Neuronal stem cell (in vitro differentiated cells): ENCODE measurements at regions not wholly inside any gene's neighbourhood (a gene's known extent, or its start where the extent isn't known, plus 50 kb on each side); places are given as distances from the start of the nearest gene placed in this dataset.
A peak's percentile ranks its signal among the peaks of the same experiment; 100 is the strongest.

ENCODE experiments used
- DNase-seq: peaks from one replicate; pipeline ENCODE4 v3.0.0-alpha.2; 2013; ENCODE audit warnings: low spot score
- H2AFZ ChIP-seq: one replicate; pipeline ENCODE4 v1.6.1; 2013; ENCODE audit warnings: mild to moderate bottlenecking, low read length, inconsistent platforms
- H2AK5ac ChIP-seq: 2 replicates; pipeline ENCODE4 v1.6.1; 2013; ENCODE audit warnings: low read depth, mild to moderate bottlenecking, inconsistent platforms, low read length, moderate library complexity, mixed read lengths
- H2BK120ac ChIP-seq: 2 replicates; pipeline ENCODE4 v1.6.1; 2013; ENCODE audit warnings: low read depth, mild to moderate bottlenecking, inconsistent platforms, low read length, moderate library complexity, mixed read lengths
- H2BK12ac ChIP-seq: one replicate; pipeline ENCODE4 v1.6.1; 2013; ENCODE audit warnings: low read length, inconsistent platforms
- H2BK15ac ChIP-seq: 2 replicates; pipeline ENCODE4 v1.6.1; 2013; ENCODE audit warnings: mild to moderate bottlenecking, low read length, inconsistent platforms, mixed read lengths
- H2BK5ac ChIP-seq: one replicate; pipeline ENCODE4 v1.6.1; 2013; ENCODE audit warnings: inconsistent platforms, mild to moderate bottlenecking, low read length, moderate library complexity
- H3K14ac ChIP-seq: one replicate; pipeline ENCODE4 v1.6.1; 2013; ENCODE audit warnings: low read length, inconsistent platforms
- H3K18ac ChIP-seq: 2 replicates; pipeline ENCODE4 v1.6.1; 2013; ENCODE audit warnings: low read length, inconsistent platforms
- H3K23ac ChIP-seq: 2 replicates; pipeline ENCODE4 v1.6.1; 2013; ENCODE audit warnings: low read depth, mild to moderate bottlenecking, mixed read lengths, low read length, inconsistent platforms; ENCODE audit not compliant: poor library complexity
- H3K27ac ChIP-seq: replicated peaks from 3 replicates; pipeline ENCODE4 v1.5.1; 2013; ENCODE audit warnings: low read length, inconsistent platforms
- H3K27me3 ChIP-seq, 3 experiments: 2 replicates each; pipeline ENCODE4 v1.6.1; 2013; ENCODE audit warnings: low read length in 3 of 3, mild to moderate bottlenecking in 2 of 3, inconsistent platforms in 1 of 3, low read depth in 1 of 3, mixed read lengths in 1 of 3, moderate library complexity in 1 of 3; ENCODE audit not compliant: control insufficient read depth in 3 of 3, insufficient read depth in 3 of 3
- H3K36me3 ChIP-seq, 2 donors: replicated peaks in 1 of 2; 2 replicates each; pipeline ENCODE4 v1.6.1; 2013; ENCODE audit warnings: low read length in 2 of 2; ENCODE audit not compliant: control insufficient read depth in 2 of 2, insufficient read depth in 2 of 2
- H3K4ac ChIP-seq: 2 replicates; pipeline ENCODE4 v1.6.1; 2013; ENCODE audit warnings: inconsistent platforms, mild to moderate bottlenecking, low read length, moderate library complexity
- H3K4me1 ChIP-seq, 2 donors: 1 replicate in 1 of 2; 2 replicates in 1 of 2; pipeline ENCODE4 v1.6.1; 2013; ENCODE audit warnings: low read length in 2 of 2, low read depth in 1 of 2; ENCODE audit not compliant: control insufficient read depth in 2 of 2, insufficient read depth in 1 of 2
- H3K4me2 ChIP-seq: one replicate; pipeline ENCODE4 v1.6.1; 2013; ENCODE audit warnings: mild to moderate bottlenecking, low read length, inconsistent platforms; ENCODE audit not compliant: insufficient read depth, poor library complexity, severe bottlenecking
- H3K4me3 ChIP-seq, 2 donors: 2 replicates each; pipeline ENCODE4 v1.5.1; 2013; ENCODE audit warnings: low read length in 2 of 2, mild to moderate bottlenecking in 2 of 2, inconsistent platforms in 1 of 2, moderate library complexity in 1 of 2
- H3K79me1 ChIP-seq: one replicate; pipeline ENCODE4 v1.6.1; 2013; ENCODE audit warnings: low read depth, mild to moderate bottlenecking, inconsistent platforms, low read length, moderate library complexity
- H3K9ac ChIP-seq: one replicate; pipeline ENCODE4 v1.6.1; 2013; ENCODE audit warnings: mild to moderate bottlenecking, low read depth, low read length, inconsistent platforms; ENCODE audit not compliant: poor library complexity
- H3K9me3 ChIP-seq, 2 donors: replicated peaks in 1 of 2; 2 replicates each; pipeline versions ENCODE3 to v1.6.1; 2013; ENCODE audit warnings: low read length in 2 of 2, mild to moderate bottlenecking in 2 of 2, inconsistent platforms in 1 of 2, low read depth in 1 of 2, mixed read lengths in 1 of 2, moderate library complexity in 1 of 2; ENCODE audit not compliant: control insufficient read depth in 2 of 2, insufficient read depth in 1 of 2
- H4K8ac ChIP-seq: one replicate; pipeline ENCODE4 v1.6.1; 2013; ENCODE audit warnings: low read depth, mild to moderate bottlenecking, inconsistent platforms, low read length, moderate library complexity
- H4K91ac ChIP-seq: one replicate; pipeline ENCODE4 v1.6.1; 2013; ENCODE audit warnings: low read length, low read depth, mild to moderate bottlenecking, inconsistent platforms; ENCODE audit not compliant: poor library complexity
- WGBS, 2 donors: extraction: QIAGEN DNeasy Blood & Tissue Kit; methylation state at CpG; one replicate each; pipeline ENCODE4 v1.1.7; 2013; ENCODE audit warnings: missing lambda C conversion rate in 2 of 2, mixed read lengths in 1 of 2; ENCODE audit not compliant: insufficient read length in 2 of 2, insufficient replicate concordance in 1 of 2; ENCODE audit errors: extremely low coverage in 2 of 2; 5-methylcytosine and 5-hydroxymethylcytosine counted together

- H4K91ac ChIP-seq: no peak overlapping the region
- H3K79me1 ChIP-seq: no peaks in the 10 kb centered on the region
- H3K36me3 ChIP-seq: no peaks in the 10 kb centered on the region
- H3K4ac ChIP-seq: no peak overlapping the region
- H3K9ac ChIP-seq: no peak overlapping the region
- no peak overlapping the region for H4K8ac ChIP-seq
- no peak overlapping the region for H3K27ac ChIP-seq
- no peak overlapping the region for H2BK120ac ChIP-seq
- no peak overlapping the region for H3K23ac ChIP-seq
- WGBS, 2 donors: no CpG with 5 or more reads among the region's 2 CpGs
- no peak overlapping the region for H3K14ac ChIP-seq
- no peak overlapping the region for H2AFZ ChIP-seq
- H3K18ac ChIP-seq: no peak overlapping the region
- H3K4me3 ChIP-seq: no peak overlapping the region
- no peak overlapping the region for H2BK12ac ChIP-seq
- no peak overlapping the region for H2BK5ac ChIP-seq
- no peak overlapping the region for H2BK15ac ChIP-seq
- H3K9me3 ChIP-seq: no peaks in the 10 kb centered on the region
- H3K4me1 ChIP-seq: peaks cover 0 to 6% of the 10 kb centered on the region in 2 donors
- H3K4me2 ChIP-seq: no peak overlapping the region
- peaks cover 0 to 81% (median 0%) of the 10 kb centered on the region in 3 experiments for H3K27me3 ChIP-seq
- DNase-seq: no peak
- H2AK5ac ChIP-seq: no peak overlapping the region
Measured at GRCh38 chr3:194757647-194758061, 72.0 kb downstream of the FAM43A start.

DNA sequence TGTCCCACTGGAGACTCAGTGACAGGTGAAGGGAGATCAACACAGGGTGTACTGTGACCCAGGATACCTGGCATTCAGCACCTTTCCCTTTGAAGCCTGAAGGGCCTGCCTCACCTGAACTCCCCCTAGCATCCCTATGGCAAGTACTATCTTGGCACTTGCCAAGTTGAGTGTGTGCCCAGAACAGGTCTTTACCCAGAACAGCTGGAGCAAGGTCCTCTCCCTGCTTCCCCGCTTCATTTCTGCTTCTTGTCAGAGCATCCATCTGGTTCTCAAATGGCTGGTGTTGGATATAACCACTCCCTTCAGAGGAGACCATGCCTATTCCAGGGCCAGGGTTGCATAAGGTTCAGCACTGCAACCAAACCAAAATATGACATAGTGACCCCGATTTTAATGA is 73.0 kb downstream of the FAM43A start:
- H3K9ac ChIP-seq: no peak overlapping the region
- no peaks in the 10 kb centered on the region for H3K9me3 ChIP-seq
- H2BK15ac ChIP-seq: no peak overlapping the region
- no peak overlapping the region for H2BK120ac ChIP-seq
- H2BK12ac ChIP-seq: peak overlapping the region; percentile 4
- no peak overlapping the region for H3K18ac ChIP-seq
- H3K4ac ChIP-seq: no peak overlapping the region
- no peak for DNase-seq
- H4K8ac ChIP-seq: no peak overlapping the region
- no peak overlapping the region for H2AK5ac ChIP-seq
- H3K36me3 ChIP-seq: no peaks in the 10 kb centered on the region
- no peak overlapping the region for H2BK5ac ChIP-seq
- no peak overlapping the region for H3K4me2 ChIP-seq
- peaks cover 0 to 6% of the 10 kb centered on the region in 2 donors for H3K4me1 ChIP-seq
- H3K4me3 ChIP-seq: no peak overlapping the region
- no peak overlapping the region for H2AFZ ChIP-seq
- no peak overlapping the region for H3K14ac ChIP-seq
- no peak overlapping the region for H3K23ac ChIP-seq
- H4K91ac ChIP-seq: no peak overlapping the region
- no peaks in the 10 kb centered on the region for H3K79me1 ChIP-seq
- no CpG with 5 or more reads among the region's 2 CpGs for WGBS, 2 donors
- peaks cover 0 to 74% (median 0%) of the 10 kb centered on the region in 3 experiments for H3K27me3 ChIP-seq
- no peak overlapping the region for H3K27ac ChIP-seq

- Histone ChIP-seq H4K91ac (no peak overlapping the region), H3K9ac (no peak overlapping the region), H3K27ac (no peak overlapping the region), H3K23ac (no peak overlapping the region), H3K4me3 (no peak overlapping the region), H3K9me3 (no peaks in the 10 kb centered on the region), H2BK15ac (no peak overlapping the region), H2AK5ac (no peak overlapping the region), H2AFZ (no peak overlapping the region), H3K27me3 (peaks cover 0 to 60% (median 0%) of the 10 kb centered on the region in 3 experiments), H3K4me1 (peaks cover 0 to 6% of the 10 kb centered on the region in 2 donors), H3K4ac (no peak overlapping the region), H2BK5ac (no peak overlapping the region), H3K18ac (no peak overlapping the region), H2BK12ac (no peak overlapping the region), H3K36me3 (no peaks in the 10 kb centered on the region), H4K8ac (no peak overlapping the region), H3K4me2 (no peak overlapping the region), H3K14ac (no peak overlapping the region), H3K79me1 (no peaks in the 10 kb centered on the region), H2BK120ac (no peak overlapping the region)
- WGBS, 2 donors: no CpG with 5 or more reads among the region's 9 CpGs
- DNase-seq: no peak
Measured at GRCh38 chr3:194760494-194761137, 74.9 kb downstream of the FAM43A start.

DNA sequence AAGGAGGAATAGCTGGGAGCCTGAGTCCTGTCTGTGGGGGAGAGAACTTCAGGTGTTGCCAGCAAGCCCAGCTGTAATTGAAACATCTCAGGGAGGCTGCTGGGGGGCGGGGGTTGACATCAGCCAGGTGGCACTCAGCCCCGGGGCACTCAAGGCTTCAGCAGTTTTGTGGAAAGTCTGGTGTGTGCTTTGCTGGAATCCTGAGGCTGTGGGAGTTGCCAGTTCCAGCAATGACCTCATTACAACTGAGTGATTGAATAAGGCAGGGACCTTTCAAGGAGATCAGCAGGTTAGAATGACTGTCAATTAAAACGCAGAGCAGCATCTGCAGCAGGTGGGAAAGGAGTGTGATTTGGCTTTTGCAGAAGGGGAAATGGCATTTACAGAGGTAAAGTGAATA is 75.7 kb downstream of the FAM43A start:
- H2AK5ac ChIP-seq: no peak overlapping the region
- no peak overlapping the region for H3K27ac ChIP-seq
- no CpG with 5 or more reads among the region's 3 CpGs for WGBS, 2 donors
- H2BK12ac ChIP-seq: no peak overlapping the region
- H4K91ac ChIP-seq: no peak overlapping the region
- no peaks in the 10 kb centered on the region for H3K79me1 ChIP-seq
- no peak overlapping the region for H3K4ac ChIP-seq
- no peak overlapping the region for H3K18ac ChIP-seq
- H3K9me3 ChIP-seq: no peaks in the 10 kb centered on the region
- H2AFZ ChIP-seq: no peak overlapping the region
- H2BK120ac ChIP-seq: no peak overlapping the region
- H3K36me3 ChIP-seq: no peaks in the 10 kb centered on the region
- no peak overlapping the region for H3K14ac ChIP-seq
- no peak overlapping the region for H4K8ac ChIP-seq
- H3K23ac ChIP-seq: no peak overlapping the region
- no peak overlapping the region for H3K4me2 ChIP-seq
- DNase-seq: no peak
- H3K9ac ChIP-seq: no peak overlapping the region
- peaks cover 0 to 52% (median 0%) of the 10 kb centered on the region in 3 experiments for H3K27me3 ChIP-seq
- H2BK5ac ChIP-seq: no peak overlapping the region
- H2BK15ac ChIP-seq: no peak overlapping the region
- no peak overlapping the region for H3K4me3 ChIP-seq
- peaks cover 0 to 6% of the 10 kb centered on the region in 2 donors for H3K4me1 ChIP-seq
